Tibial nerve (tissue), 4 donors: ENCODE measurements at regions not wholly inside any gene's neighbourhood (a gene's known extent, or its start where the extent isn't known, plus 50 kb on each side); places are given as distances from the start of the nearest gene placed in this dataset.

Experiments
- DNase-seq, 2 donors: peaks; one replicate each; pipeline ENCODE4 v3.0.0-alpha.2; 2019; ENCODE audit warnings: low spot score in 2 of 2
- H3K27ac ChIP-seq, 4 donors: fragments of 200-600 bp; sonication (generic) in 3 of 4; one replicate each; pipeline ENCODE4 v1.5.1; 2017 to 2019; ENCODE audit warnings: mild to moderate bottlenecking in 1 of 4
- H3K27me3 ChIP-seq, 2 donors: fragments of 200-600 bp; sonication (generic) in 1 of 2; one replicate each; pipeline versions ENCODE4 v1.5.1 to v1.6.0; 2017 to 2019
- H3K36me3 ChIP-seq, 3 donors: fragments of 200-600 bp; sonication (generic); one replicate each; pipeline ENCODE4 v1.5.1; 2018 to 2019
- H3K4me1 ChIP-seq, 4 donors: fragments of 200-600 bp; sonication (generic) in 3 of 4; one replicate each; pipeline ENCODE4 v1.5.1; 2017 to 2019
- H3K4me3 ChIP-seq, 4 donors: fragments of 200-600 bp; sonication (generic) in 3 of 4; one replicate each; pipeline ENCODE4 v1.5.1; 2017 to 2019; ENCODE audit warnings: mild to moderate bottlenecking in 1 of 4, moderate library complexity in 1 of 4
- H3K9me3 ChIP-seq, 4 donors: fragments of 200-600 bp; sonication (generic) in 3 of 4; one replicate each; pipeline ENCODE4 v1.5.1; 2017 to 2019
- CTCF ChIP-seq, 5 experiments: fragments of 200-600 bp in 3 of 5; fragments of 450-650 bp in 2 of 5; sonication (generic) in 3 of 5; IDR thresholded peaks; one replicate each; pipeline ENCODE4 v1.5.1; 2016 to 2019; ENCODE audit warnings: antibody characterized with exemption in 5 of 5, mild to moderate bottlenecking in 3 of 5, moderate library complexity in 2 of 5
- EP300 ChIP-seq, 2 donors: sonication (generic); formaldehyde crosslinking; IDR thresholded peaks; one replicate each; pipeline ENCODE4 v1.6.1; 2017; ENCODE audit warnings: antibody characterized with exemption in 2 of 2, mild to moderate bottlenecking in 1 of 2
- POLR2A ChIP-seq, 2 donors: fragments of 450-650 bp; IDR thresholded peaks; one replicate each; pipeline ENCODE4 v1.6.1; 2017; ENCODE audit warnings: antibody characterized with exemption in 2 of 2, mild to moderate bottlenecking in 2 of 2, moderate library complexity in 2 of 2
- WGBS, 2 donors: methylation state at CpG; one replicate each; pipeline ENCODE4 v1.1.5; 2018; 5-methylcytosine and 5-hydroxymethylcytosine counted together

GRCh38 chr20:58600756-58601155 is 50.3 kb upstream of the STX16 start:
- H3K27me3 ChIP-seq: no peaks in the 10 kb centered on the region
- peaks cover 0 to 23% (median 0%) of the 10 kb centered on the region in 4 donors for H3K4me1 ChIP-seq
- H3K27ac ChIP-seq: no peak overlapping the region
- no peak overlapping the region for H3K4me3 ChIP-seq
- peaks cover 0 to 9% (median 0%) of the 10 kb centered on the region in 4 donors for H3K9me3 ChIP-seq
- WGBS, 2 donors: 90 to 93% methylated on average over 4 of the region's 4 CpGs
- DNase-seq: no peak
- TF ChIP-seq POLR2A (IDR thresholded peaks at IDR 0.05): no peak
- no peak for TF ChIP-seq EP300 (IDR thresholded peaks at IDR 0.05)
- TF ChIP-seq CTCF (IDR thresholded peaks at IDR 0.05): no peak
- H3K36me3 ChIP-seq: no peaks in the 10 kb centered on the region

GRCh38 chr20:58599966-58600365 is 51.1 kb upstream of the STX16 start:
- TF ChIP-seq POLR2A (IDR thresholded peaks at IDR 0.05): no peak
- TF ChIP-seq EP300 (IDR thresholded peaks at IDR 0.05): no peak
- no peak for TF ChIP-seq CTCF (IDR thresholded peaks at IDR 0.05)
- Histone ChIP-seq H3K27ac (no peak overlapping the region), H3K36me3 (no peaks in the 10 kb centered on the region), H3K4me3 (no peak overlapping the region), H3K9me3 (peaks cover 0 to 9% (median 0%) of the 10 kb centered on the region in 4 donors), H3K27me3 (no peaks in the 10 kb centered on the region), H3K4me1 (peaks cover 0 to 23% (median 0%) of the 10 kb centered on the region in 4 donors)
- no peak for DNase-seq
- WGBS, 2 donors: 91 to 94% methylated on average over 10 of the region's 10 CpGs

- no peaks in the 10 kb centered on the region for H3K27me3 ChIP-seq
- peaks cover 0 to 9% (median 0%) of the 10 kb centered on the region in 4 donors for H3K9me3 ChIP-seq
- no peak overlapping the region for H3K27ac ChIP-seq
- H3K36me3 ChIP-seq: no peaks in the 10 kb centered on the region
- 65 to 71% methylated on average over 6 of the region's 6 CpGs for WGBS, 2 donors
- H3K4me3 ChIP-seq: no peak overlapping the region
- TF ChIP-seq CTCF (IDR thresholded peaks at IDR 0.05): no peak
- no peak for TF ChIP-seq POLR2A (IDR thresholded peaks at IDR 0.05)
- TF ChIP-seq EP300 (IDR thresholded peaks at IDR 0.05): no peak
- peak in 1 of 2 donors; percentile 34 for DNase-seq
- peaks cover 0 to 19% (median 0%) of the 10 kb centered on the region in 4 donors for H3K4me1 ChIP-seq
Observed at GRCh38 chr20:58598211-58599015, 52.7 kb upstream of the STX16 start.

GRCh38 chr20:58597249-58597891 is 53.7 kb upstream of the STX16 start:
- Histone ChIP-seq H3K9me3 (peaks cover 0 to 3% (median 0%) of the 10 kb centered on the region in 4 donors), H3K4me3 (no peak overlapping the region), H3K36me3 (no peaks in the 10 kb centered on the region), H3K27me3 (no peaks in the 10 kb centered on the region), H3K27ac (peak overlapping the region in 1 of 4 donors; percentile 49), H3K4me1 (peaks cover 0 to 19% (median 0%) of the 10 kb centered on the region in 4 donors)
- TF ChIP-seq POLR2A (IDR thresholded peaks at IDR 0.05) (no peak), EP300 (IDR thresholded peaks at IDR 0.05) (no peak), CTCF (IDR thresholded peaks at IDR 0.05) (no peak)
- peak in 1 of 2 donors; percentile 28 for DNase-seq
- WGBS, 2 donors: 25 to 32% methylated on average over 18 of the region's 18 CpGs

GRCh38 chr20:58596750-58597248 is 54.3 kb upstream of the STX16 start:
- H3K36me3 ChIP-seq: no peaks in the 10 kb centered on the region
- H3K4me1 ChIP-seq: peaks cover 0 to 19% (median 0%) of the 10 kb centered on the region in 4 donors
- WGBS, 2 donors: 35 to 44% methylated on average over 11 to 16 of the region's 16 CpGs
- no peak for DNase-seq
- peak overlapping the region in 2 of 4 donors; percentile 15 to 49 for H3K27ac ChIP-seq
- TF ChIP-seq POLR2A (IDR thresholded peaks at IDR 0.05): no peak
- no peak for TF ChIP-seq EP300 (IDR thresholded peaks at IDR 0.05)
- TF ChIP-seq CTCF (IDR thresholded peaks at IDR 0.05): no peak
- peaks cover 0 to 3% (median 0%) of the 10 kb centered on the region in 4 donors for H3K9me3 ChIP-seq
- H3K27me3 ChIP-seq: no peaks in the 10 kb centered on the region
- no peak overlapping the region for H3K4me3 ChIP-seq
